LNCAP (cell line): ENCODE measurements at regions not wholly inside any gene's neighbourhood (a gene's known extent, or its start where the extent isn't known, plus 50 kb on each side); places are given as distances from the start of the nearest gene placed in this dataset.

Source experiments
- TF ChIP-seq, protein P1 (sequence below): fragments of 450-650 bp; IDR thresholded peaks from 2 replicates; pipeline ENCODE4 v1.5.1; 2017; ENCODE audit warnings: mild to moderate bottlenecking

DNA sequence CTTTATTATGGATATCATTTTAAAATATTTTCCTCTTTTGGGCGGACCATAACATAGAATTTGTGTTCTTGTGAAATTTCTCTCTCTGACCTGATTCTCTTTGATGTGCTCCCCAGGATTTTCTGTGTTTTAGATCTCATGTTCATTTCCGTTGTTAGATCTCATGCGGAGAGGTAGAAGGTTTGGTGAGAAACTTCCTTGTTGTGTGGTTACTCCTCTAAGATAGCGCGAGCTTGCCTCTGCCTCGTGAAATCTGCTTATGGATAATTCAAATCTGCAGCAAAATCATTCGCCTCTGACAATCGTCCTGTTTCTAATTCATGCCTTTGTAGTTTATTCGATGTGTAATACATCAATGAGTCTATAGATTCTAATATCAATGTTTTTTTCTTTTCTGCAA is 580.4 kb downstream of the USP25 start:
- TF ChIP-seq, protein P1, sequence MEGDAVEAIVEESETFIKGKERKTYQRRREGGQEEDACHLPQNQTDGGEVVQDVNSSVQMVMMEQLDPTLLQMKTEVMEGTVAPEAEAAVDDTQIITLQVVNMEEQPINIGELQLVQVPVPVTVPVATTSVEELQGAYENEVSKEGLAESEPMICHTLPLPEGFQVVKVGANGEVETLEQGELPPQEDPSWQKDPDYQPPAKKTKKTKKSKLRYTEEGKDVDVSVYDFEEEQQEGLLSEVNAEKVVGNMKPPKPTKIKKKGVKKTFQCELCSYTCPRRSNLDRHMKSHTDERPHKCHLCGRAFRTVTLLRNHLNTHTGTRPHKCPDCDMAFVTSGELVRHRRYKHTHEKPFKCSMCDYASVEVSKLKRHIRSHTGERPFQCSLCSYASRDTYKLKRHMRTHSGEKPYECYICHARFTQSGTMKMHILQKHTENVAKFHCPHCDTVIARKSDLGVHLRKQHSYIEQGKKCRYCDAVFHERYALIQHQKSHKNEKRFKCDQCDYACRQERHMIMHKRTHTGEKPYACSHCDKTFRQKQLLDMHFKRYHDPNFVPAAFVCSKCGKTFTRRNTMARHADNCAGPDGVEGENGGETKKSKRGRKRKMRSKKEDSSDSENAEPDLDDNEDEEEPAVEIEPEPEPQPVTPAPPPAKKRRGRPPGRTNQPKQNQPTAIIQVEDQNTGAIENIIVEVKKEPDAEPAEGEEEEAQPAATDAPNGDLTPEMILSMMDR = no peak

DNA sequence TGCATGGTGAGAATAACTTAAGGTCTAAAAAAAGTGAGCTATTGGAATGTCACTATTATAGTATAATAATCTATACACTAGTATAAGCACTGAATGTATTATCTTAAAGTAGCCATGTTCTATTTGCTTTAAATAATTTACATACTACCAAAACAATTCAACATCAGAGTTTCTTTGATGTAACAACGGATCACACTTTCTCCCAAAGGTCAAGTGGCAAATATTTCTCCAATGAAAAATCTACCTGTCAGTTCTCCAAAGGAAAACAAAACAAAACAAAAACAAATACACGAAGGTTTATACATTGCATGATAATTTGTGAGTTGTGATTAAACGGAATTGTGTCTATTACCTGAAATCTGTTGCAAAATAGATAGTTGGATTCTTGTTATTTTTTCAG is 581.4 kb downstream of the USP25 start:
- TF ChIP-seq, protein P1 = no peak

DNA sequence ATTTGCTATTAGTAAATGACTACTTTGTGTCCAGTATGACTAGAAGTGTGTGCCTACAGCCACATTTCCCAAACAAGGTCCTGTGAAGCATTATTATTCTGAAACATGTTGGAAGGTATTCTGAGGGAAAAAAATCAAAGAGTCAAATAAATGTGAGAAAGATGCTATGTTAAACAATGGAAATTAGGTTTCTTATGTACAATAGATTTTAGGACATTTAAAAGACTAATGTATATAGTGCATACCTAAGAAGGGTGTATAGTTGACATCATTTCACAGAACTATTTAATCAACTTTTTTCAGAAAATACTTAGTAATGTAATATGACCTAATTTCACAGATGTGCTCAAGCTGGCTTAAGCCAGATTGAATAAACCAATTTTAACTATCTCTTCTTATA is 582.5 kb downstream of the USP25 start:
- TF ChIP-seq, protein P1 = no peak

DNA sequence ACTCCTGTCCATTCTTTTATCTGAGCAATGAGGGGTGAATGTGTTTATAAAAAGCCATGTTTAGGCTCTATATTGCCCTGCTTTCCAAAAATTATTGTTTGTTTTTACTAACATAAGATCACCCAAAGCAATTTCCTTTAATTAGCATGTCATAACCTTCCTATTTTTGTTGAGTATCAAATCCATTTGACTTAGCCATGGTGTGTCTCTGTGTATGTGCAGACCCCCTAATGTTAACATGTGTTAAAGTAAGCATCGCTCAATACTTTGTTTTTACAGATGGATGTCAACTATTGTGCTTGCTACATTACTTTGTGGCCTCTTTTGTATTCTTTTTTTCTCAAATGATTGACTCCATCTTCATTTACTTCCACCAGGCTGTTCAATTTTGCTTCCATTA is 585.4 kb downstream of the USP25 start:
- TF ChIP-seq, protein P1 = no peak

DNA sequence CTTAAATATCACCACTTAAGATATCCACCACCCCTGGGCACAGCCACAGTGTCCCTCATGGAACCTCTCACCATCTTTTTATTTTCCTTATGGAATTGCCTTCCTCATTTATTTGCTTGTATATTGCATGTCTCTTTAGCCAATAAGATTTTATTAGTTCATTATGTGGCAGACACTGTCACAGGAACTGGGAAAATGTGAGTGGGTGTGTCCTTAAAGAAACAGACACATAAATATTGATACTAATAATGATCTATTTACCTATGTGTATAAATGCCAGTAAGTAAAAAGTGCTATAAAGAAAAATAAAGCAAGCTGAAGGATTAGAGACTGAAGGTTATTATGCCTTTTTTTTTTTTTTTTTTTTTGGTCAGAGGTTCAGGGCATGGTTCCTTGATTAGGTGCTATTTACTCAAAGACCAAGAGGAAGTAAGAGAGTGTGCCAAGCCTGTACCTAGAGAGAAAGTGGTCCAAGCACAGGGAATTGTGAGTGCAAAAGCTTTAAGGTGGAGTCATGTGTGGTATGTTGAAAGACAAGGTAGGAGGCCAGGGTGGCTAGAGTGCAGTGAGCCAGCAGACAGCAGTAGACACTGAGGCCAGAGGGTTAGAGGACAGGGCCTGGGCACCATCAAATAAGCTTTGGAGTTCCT is 589.0 kb downstream of the USP25 start:
- TF ChIP-seq, protein P1 = no peak

DNA sequence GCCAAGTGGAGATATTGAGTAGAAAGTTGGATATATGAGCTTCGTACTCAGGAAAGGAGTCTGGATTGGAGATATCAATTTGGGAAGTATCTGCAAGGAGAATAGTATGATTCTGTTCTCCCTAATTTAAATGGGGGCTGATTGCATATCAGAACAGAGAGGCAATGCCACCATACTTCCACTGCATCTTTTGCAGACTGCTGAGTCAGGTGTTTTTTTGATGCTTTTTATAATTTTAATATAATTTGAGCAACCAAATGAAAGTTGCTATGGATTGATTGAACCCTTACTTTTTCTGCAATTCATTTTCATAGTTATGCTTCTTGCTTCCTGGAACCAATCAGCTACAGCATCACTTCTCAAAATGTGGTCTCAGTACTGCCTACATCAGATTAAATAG is 590.3 kb downstream of the USP25 start:
- TF ChIP-seq, protein P1 = no peak

DNA sequence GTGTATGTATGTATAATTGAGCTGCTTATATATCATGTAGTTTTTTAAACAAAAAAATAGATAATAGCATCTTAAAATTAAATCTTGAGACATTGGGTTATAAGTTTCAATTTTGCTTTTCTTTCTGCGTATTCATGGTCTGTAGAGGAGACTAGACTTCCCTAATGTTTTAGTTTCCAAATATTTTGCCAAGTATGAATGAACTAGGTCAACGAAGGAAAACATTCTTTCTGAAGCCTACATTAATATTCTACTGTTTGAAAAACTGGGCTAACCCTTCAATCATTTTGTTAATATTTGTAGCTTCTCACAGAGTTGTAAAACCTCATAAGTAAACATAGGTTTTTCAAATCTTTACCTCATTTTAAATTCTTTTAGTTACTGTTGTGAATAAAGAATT is 592.7 kb downstream of the USP25 start:
- TF ChIP-seq, protein P1 = no peak

DNA sequence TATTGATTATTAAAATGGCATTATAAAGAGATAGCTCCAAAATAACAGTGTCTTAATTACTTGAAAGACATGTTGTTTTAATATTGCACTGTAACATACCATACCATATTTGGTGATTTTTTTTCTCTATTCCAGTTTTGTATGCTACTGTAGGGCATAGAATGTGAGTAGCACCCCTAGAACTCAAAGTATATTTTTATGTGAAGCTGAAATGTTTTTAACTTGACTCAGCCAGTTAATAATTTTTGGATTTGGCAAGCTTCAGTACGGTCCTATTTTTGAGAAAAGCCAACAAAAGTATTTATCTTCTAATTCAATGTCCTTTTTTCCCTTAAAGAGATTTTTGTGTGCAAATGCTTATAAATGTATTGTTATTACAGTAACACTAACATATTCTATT is 593.8 kb downstream of the USP25 start:
- TF ChIP-seq, protein P1 = no peak
